ENCODE measurements at regions not wholly inside any gene's neighbourhood (a gene's known extent, or its start where the extent isn't known, plus 50 kb on each side); places are given as distances from the start of the nearest gene placed in this dataset.

DNA sequence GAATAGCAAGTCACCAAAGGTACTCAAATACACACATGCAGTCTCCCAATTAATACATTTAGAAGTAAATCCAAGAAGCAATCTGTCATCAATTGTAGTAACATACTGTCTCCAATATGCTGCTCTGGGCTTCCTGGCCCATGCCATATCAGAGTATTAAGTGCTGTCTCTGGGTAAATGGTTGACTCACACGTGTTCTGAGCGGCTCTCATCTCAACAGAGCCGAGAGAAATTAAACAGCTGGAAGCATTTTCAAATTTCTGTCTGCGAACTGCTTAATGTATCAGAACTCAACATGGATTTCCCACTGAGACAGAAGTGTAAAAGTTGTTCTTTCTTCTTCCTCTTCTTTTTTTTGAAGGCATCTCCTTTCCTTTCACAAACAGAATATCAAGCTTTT lies 247.3 kb upstream of the TAS2R1 start:
- Histone ChIP-seq H3K9me3 (ENCODE audit: control extremely low read depth in 1 of 3, control insufficient read depth in 2 of 3, insufficient read depth in 1 of 3, low read length in 2 of 3) (peaks cover 0 to 8% (median 0%) of the 10 kb centered on the region in 3 donors), H3K79me2 (ENCODE audit: control insufficient read depth, insufficient read depth, low read length) (no peaks in the 10 kb centered on the region), H3K27ac (ENCODE audit: low read length in 2 of 2) (no peak overlapping the region), H3K4me3 (ENCODE audit: control extremely low read depth in 1 of 5, extremely low read depth in 1 of 5, insufficient read depth in 1 of 5, low read depth in 2 of 5, low read length in 4 of 5) (no peak overlapping the region), H3K9ac (ENCODE audit: low read length) (no peak overlapping the region), H3K4me1 (ENCODE audit: control insufficient read depth in 2 of 2, insufficient read depth in 2 of 2, low read length in 2 of 2) (no peaks in the 10 kb centered on the region), H3K4me2 (replicated peaks; ENCODE audit: low read depth, low read length, poor library complexity, severe bottlenecking) (no peak overlapping the region), H3K27me3 (replicated peaks in 1 of 4; ENCODE audit: control extremely low read depth in 1 of 4, control insufficient read depth in 3 of 4, insufficient read depth in 4 of 4, low read length in 3 of 4) (no peaks in the 10 kb centered on the region), H4K20me1 (ENCODE audit: control insufficient read depth, insufficient read depth, low read length, poor library complexity, severe bottlenecking) (no peaks in the 10 kb centered on the region), H2AFZ (ENCODE audit: insufficient read depth, low read depth, low read length, poor library complexity, severe bottlenecking) (no peak overlapping the region), H3K36me3 (replicated peaks in 1 of 2; ENCODE audit: control extremely low read depth in 1 of 2, control insufficient read depth in 1 of 2, extremely low read depth in 1 of 2, insufficient read depth in 2 of 2, low read length in 1 of 2) (no peaks in the 10 kb centered on the region)
- Mint-ChIP-seq H3K4me3 (no peak overlapping the region), H3K4me1 (no peaks in the 10 kb centered on the region), H3K27me3 (no peaks in the 10 kb centered on the region), H3K27ac (no peak overlapping the region), H3K9me3 (ENCODE audit: insufficient read depth) (peaks cover 8% of the 10 kb centered on the region)
- 92% methylated on average over 2 of the region's 4 CpGs for WGBS (ENCODE audit: insufficient coverage)
- CTCF ChIA-PET: no interaction called here
- no peak for ATAC-seq (ENCODE audit: low read depth)
- intact Hi-C loops (cut with micrococcal nuclease): no loop called here
- POLR2A ChIA-PET: no interaction called here
- no peak for DNase-seq
- TF ChIP-seq, protein P1, sequence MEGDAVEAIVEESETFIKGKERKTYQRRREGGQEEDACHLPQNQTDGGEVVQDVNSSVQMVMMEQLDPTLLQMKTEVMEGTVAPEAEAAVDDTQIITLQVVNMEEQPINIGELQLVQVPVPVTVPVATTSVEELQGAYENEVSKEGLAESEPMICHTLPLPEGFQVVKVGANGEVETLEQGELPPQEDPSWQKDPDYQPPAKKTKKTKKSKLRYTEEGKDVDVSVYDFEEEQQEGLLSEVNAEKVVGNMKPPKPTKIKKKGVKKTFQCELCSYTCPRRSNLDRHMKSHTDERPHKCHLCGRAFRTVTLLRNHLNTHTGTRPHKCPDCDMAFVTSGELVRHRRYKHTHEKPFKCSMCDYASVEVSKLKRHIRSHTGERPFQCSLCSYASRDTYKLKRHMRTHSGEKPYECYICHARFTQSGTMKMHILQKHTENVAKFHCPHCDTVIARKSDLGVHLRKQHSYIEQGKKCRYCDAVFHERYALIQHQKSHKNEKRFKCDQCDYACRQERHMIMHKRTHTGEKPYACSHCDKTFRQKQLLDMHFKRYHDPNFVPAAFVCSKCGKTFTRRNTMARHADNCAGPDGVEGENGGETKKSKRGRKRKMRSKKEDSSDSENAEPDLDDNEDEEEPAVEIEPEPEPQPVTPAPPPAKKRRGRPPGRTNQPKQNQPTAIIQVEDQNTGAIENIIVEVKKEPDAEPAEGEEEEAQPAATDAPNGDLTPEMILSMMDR (IDR thresholded peaks at IDR 0.05): no peak
- no peak for TF ChIP-seq EZH2 (IDR thresholded peaks at IDR 0.05; ENCODE audit: borderline replicate concordance, insufficient read depth, low read depth, low read length, poor library complexity, severe bottlenecking)

DNA sequence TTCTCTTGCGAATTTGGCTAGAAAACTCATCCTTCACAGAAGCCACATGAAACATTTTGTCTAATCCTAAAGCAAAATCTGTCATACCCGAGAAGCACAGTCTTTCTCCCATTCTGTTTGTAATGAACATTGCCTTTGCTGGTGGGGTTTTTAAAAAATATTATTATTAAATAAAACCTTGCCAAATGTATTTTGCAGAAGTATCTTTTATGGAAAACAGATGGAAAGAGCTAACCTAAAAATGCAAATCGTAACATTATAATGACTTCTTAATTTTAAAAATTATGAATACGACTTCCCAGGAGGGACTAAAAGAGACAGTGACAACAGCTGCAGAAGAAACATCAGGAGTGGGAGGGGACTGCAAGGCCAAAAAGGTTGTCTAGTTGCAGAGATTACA lies 246.3 kb upstream of the TAS2R1 start:
- Mint-ChIP-seq H3K9me3 (ENCODE audit: insufficient read depth) (peaks cover 5% of the 10 kb centered on the region), H3K27ac (no peak overlapping the region), H3K4me3 (no peak overlapping the region), H3K27me3 (no peaks in the 10 kb centered on the region), H3K4me1 (no peaks in the 10 kb centered on the region)
- Histone ChIP-seq H3K36me3 (replicated peaks in 1 of 2; ENCODE audit: control extremely low read depth in 1 of 2, control insufficient read depth in 1 of 2, extremely low read depth in 1 of 2, insufficient read depth in 2 of 2, low read length in 1 of 2) (no peaks in the 10 kb centered on the region), H4K20me1 (ENCODE audit: control insufficient read depth, insufficient read depth, low read length, poor library complexity, severe bottlenecking) (no peaks in the 10 kb centered on the region), H3K4me1 (ENCODE audit: control insufficient read depth in 2 of 2, insufficient read depth in 2 of 2, low read length in 2 of 2) (no peaks in the 10 kb centered on the region), H3K4me2 (replicated peaks; ENCODE audit: low read depth, low read length, poor library complexity, severe bottlenecking) (no peak overlapping the region), H3K27ac (ENCODE audit: low read length in 2 of 2) (no peak overlapping the region), H3K27me3 (replicated peaks in 1 of 4; ENCODE audit: control extremely low read depth in 1 of 4, control insufficient read depth in 3 of 4, insufficient read depth in 4 of 4, low read length in 3 of 4) (no peaks in the 10 kb centered on the region), H3K4me3 (ENCODE audit: control extremely low read depth in 1 of 5, extremely low read depth in 1 of 5, insufficient read depth in 1 of 5, low read depth in 2 of 5, low read length in 4 of 5) (no peak overlapping the region), H3K9me3 (ENCODE audit: control extremely low read depth in 1 of 3, control insufficient read depth in 2 of 3, insufficient read depth in 1 of 3, low read length in 2 of 3) (peaks cover 0 to 8% (median 0%) of the 10 kb centered on the region in 3 donors), H2AFZ (ENCODE audit: insufficient read depth, low read depth, low read length, poor library complexity, severe bottlenecking) (no peak overlapping the region), H3K79me2 (ENCODE audit: control insufficient read depth, insufficient read depth, low read length) (no peaks in the 10 kb centered on the region), H3K9ac (ENCODE audit: low read length) (no peak overlapping the region)
- POLR2A ChIA-PET: no interaction called here
- DNase-seq (no peak), ATAC-seq (ENCODE audit: low read depth) (no peak)
- TF ChIP-seq EZH2 (IDR thresholded peaks at IDR 0.05; ENCODE audit: borderline replicate concordance, insufficient read depth, low read depth, low read length, poor library complexity, severe bottlenecking): no peak
- TF ChIP-seq, protein P1 (IDR thresholded peaks at IDR 0.05): no peak
- no CpG with 5 or more reads among the region's 4 CpGs for WGBS (ENCODE audit: insufficient coverage)
- intact Hi-C loops (cut with micrococcal nuclease): no loop called here
- CTCF ChIA-PET: no interaction called here

All from B cell (primary cell).